GM21447 (cell line): ENCODE measurements at regions not wholly inside any gene's neighbourhood (a gene's known extent, or its start where the extent isn't known, plus 50 kb on each side); places are given as distances from the start of the nearest gene placed in this dataset.

Experiments
- ATAC-seq: cut with Tn5 transposase; IDR thresholded peaks from one replicate; pipeline ENCODE4 v1.9.1; 2021; ENCODE audit not compliant: unreplicated experiment

- ATAC-seq = no peak
These were observed 884.6 kb upstream of the CHAC2 start for GRCh38 chr2:52882974-52883373.

GRCh38 chr2:52881606-52882005 lies 886.0 kb upstream of the CHAC2 start:
- no peak for ATAC-seq

DNA sequence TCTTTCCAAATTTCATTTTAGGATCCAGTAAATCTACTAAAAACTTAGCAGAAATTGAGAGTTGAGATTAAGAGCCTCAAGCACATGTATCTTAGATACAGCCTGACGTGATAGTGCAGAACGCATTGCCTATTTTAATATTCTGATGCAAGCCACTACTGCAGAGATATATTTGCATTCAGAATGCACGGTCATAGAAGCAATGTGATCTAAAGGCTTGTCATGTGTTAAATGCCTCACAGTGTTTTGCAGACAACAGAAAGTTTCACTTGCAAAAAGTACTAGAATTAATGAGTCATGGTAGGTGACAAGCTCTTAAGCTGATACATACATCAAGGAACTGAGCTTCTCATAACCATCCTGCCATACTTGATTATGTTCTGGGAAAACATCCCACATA lies 886.7 kb upstream of the CHAC2 start:
- no peak for ATAC-seq

GRCh38 chr2:52879561-52879960 lies 888.0 kb upstream of the CHAC2 start:
- no peak for ATAC-seq

GRCh38 chr2:52877703-52878102 lies 889.9 kb upstream of the CHAC2 start:
- ATAC-seq = no peak

GRCh38 chr2:52874466-52875106 lies 893.0 kb upstream of the CHAC2 start:
- no peak for ATAC-seq

- ATAC-seq = no peak
These were observed 904.8 kb upstream of the CHAC2 start for GRCh38 chr2:52862801-52863200.

DNA sequence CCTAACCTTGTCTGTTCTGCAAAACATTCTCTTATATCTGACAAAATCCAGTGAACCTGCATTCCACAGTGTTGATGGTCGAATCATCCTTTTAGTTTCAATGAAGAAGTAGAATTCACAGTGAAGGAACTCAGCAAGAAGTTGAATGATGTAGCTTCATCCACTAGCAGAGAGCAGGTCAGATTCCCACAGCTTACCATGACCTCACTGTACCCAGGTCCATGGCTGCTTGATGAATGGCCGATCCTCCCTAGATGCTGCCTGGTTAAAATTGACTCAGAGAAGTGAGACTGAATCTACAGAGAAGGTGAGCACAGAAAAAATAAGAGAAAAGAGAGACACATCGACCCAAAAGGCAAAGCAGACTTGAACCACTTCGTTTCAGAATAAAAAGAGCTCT lies 906.0 kb upstream of the CHAC2 start:
- no peak for ATAC-seq

- ATAC-seq = no peak
These were observed 908.5 kb upstream of the CHAC2 start for GRCh38 chr2:52859065-52859464.

DNA sequence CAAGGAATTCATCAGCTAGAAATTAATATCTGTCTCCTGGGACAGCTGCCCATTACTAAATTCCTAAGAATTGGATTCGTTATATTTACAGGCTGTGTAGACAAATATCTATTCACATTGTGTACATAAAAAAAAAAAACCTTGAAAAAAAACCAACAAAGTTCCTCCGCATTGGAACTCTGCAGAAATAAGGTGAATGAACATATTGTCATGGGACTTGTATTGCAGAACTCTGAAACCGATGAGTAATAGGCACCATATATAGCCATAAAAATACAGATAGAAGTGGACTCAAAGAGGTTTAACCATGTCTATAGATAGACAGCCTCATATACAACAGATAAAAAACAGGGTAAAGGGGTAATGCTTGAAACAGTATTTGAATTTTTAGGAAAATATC lies 909.9 kb upstream of the CHAC2 start:
- ATAC-seq = no peak

DNA sequence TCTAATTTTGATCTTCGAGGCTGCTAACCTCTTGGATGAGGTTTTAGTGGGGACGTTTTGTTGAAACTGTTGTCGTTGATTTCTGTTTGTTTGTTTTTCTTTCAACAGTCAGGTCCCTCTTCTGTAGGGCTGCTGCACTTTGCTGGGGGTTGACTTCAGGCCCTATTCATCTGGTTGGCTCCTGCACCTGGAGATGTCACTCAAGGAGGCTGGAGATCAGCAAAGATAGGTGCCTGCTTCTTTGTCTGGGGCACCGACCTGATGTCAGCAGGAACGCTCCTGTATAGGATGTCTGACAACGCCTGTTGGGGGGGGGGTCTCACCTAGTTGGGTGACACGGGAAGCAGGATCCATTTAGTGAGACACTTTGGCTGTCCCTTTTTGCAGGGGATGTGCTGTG lies 915.6 kb upstream of the CHAC2 start:
- no peak for ATAC-seq

DNA sequence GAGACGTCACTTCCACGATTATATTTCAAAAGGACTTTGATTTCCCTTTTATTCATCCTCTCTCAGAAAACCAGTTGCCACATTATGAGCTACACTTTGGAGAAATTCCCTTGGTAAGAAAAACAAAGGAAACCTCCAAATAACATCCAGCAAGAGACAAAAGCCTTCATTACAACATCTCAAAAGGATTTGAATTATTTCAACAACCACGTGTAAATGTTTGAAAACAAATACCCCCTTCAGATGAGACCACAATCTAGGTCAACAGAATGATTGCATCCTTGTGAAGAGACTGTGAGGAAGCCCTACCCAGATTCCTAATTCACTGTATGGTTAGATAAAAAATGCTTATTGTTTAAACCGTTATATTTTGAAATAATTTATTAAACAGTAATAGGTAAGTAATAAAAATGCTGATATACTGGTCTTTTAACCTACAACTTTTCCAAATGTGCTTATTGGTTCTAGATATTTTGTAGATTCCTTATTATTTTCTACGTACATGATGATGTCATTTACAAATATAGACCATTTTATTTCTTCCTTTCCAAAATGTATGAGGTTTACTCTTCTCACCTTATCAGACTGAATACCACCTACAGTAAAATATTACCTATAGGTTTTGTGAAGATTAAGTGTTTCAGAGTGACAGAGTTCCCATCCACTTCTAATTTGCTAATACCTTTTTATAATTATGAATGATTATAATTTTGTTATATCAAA lies 922.7 kb upstream of the CHAC2 start:
- ATAC-seq = no peak

- ATAC-seq = no peak
These were observed 931.7 kb upstream of the CHAC2 start for GRCh38 chr2:52835909-52836308.

- ATAC-seq = no peak
These were observed 936.4 kb upstream of the CHAC2 start for GRCh38 chr2:52831216-52831615.

DNA sequence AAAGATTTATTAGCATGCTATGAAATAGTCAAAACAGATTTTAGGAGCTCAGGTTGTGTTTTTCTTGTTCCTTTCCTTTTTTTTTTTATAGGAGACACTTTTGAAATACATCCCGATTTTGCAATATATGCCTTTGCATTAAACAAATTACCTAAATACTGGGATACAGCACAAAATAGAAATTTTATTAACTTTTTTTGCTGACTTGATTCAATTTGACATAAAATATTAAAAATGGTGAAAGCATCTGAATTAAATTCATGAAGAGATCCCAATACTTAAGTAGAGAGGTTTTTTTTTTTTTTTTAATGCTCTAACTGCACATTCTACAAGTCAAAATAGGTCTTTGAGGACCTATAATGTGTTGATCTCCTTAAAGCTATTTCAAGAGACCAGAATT lies 939.5 kb upstream of the CHAC2 start:
- ATAC-seq = no peak

GRCh38 chr2:52821631-52822030 lies 946.0 kb upstream of the CHAC2 start:
- ATAC-seq = no peak

GRCh38 chr2:52818958-52819357 lies 948.6 kb upstream of the CHAC2 start:
- no peak for ATAC-seq

DNA sequence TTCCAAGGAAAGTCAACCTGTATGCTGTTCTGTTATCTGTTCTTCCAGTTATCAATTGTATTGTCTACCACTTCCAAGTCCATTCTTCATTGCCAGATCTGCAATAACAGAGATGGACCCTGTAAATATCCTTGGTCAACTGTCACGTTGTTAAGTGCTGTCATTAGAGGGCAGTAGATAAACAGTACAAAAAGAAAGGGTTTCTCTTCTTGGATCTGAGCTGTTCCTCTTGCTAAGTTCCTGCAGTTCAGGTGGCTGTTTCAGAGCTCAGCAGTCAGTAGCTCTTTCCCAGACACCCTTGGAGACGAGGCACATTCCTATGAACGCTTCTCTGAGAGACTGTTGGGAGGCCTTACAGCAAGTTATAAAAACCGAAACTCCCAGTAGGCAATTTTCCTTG lies 957.1 kb upstream of the CHAC2 start:
- ATAC-seq = no peak

- ATAC-seq = no peak
These were observed 961.6 kb upstream of the CHAC2 start for GRCh38 chr2:52805901-52806410.

GRCh38 chr2:52794581-52794980 lies 973.0 kb upstream of the CHAC2 start:
- ATAC-seq = no peak

GRCh38 chr2:52779446-52779845 lies 988.2 kb upstream of the CHAC2 start:
- no peak for ATAC-seq

- ATAC-seq = no peak
These were observed 991.0 kb upstream of the CHAC2 start for GRCh38 chr2:52776571-52776970.

- no peak for ATAC-seq
These were observed 991.9 kb upstream of the CHAC2 start for GRCh38 chr2:52775674-52776073.
